ENCODE measurements at regions not wholly inside any gene's neighbourhood (a gene's known extent, or its start where the extent isn't known, plus 50 kb on each side); places are given as distances from the start of the nearest gene placed in this dataset.
A peak's percentile ranks its signal among the peaks of the same experiment; 100 is the strongest.
"Not testable (repeated sequence)": the region's sequence is repeated elsewhere in the genome, so short reads cannot be mapped to it uniquely, and the experiment has no call there.

DNA sequence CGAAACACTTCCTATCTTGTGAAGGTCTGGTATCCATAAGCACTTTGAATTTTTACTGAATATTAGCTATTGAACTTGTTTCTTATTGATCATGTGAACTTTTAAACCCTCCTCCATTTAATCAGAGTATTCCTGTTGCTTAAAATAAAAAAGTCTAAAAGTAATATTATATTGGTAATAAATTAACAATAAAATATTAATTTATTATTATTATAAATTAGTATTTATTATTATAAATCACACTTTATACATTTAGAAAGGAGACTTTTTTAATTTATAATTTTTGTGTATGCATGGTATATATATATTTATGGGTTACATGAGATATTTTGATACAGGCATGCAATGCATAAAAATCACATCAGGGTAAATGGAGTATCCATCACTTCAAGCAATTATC, 295.4 kb upstream of the NETO1 start:
- DNase-seq = no peak

DNA sequence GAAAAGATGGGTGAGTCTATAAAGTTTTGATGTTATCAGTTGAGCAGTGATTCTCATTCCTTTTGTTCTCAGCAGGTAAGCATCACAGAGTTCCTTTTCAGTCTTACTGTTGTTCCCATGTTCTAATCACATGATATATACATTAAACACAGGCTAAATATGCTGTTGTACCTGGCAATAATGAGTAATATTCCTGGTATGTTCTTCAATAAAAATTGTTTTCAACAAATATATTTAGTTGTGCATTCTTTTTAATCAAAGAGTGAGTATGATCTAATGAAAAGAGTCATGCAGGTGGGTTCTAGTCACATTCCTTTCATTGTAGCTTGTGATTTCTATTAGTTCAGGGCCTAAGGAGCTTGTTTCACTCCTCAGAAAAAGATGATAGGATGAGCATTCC, 288.3 kb upstream of the NETO1 start:
- no peak for DNase-seq

DNA sequence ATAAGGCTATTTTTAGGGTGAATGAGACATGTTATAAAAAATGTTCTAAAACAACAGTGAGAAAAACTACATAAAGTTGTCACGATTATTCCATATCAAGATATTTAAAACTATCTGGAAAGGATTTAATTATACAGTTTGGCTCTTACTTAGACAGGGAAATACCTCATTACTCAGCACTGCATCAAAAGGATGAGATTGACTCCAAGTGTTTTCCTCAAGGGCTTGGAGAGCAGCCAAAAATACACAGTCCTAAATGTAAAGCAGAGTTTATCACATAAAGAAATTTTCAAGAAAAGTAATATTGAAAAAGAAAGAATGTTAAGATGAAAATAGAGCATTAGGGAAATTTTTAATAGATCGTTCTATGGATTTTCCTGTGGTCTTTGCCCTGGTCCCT, 285.5 kb upstream of the NETO1 start:
- DNase-seq = no peak

DNA sequence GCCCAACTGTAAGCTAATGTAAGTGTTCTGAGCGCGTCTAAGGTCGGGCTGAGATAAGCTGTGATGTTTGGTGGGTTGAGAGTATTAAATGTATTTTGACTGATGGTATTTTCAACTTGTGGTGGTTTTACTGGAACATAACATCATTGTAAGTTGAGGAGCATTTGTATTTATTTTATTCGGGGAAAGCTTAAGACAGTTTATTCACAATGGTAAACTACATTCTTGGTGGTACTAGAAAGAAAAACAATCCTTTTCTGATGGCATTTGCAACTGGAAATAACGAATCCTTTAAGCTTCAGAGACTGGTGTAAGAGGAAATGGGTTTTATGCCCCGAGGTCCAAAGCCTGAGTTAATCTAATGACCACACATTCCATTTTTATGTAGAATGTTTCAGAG, 283.3 kb upstream of the NETO1 start:
- DNase-seq = no peak

DNA sequence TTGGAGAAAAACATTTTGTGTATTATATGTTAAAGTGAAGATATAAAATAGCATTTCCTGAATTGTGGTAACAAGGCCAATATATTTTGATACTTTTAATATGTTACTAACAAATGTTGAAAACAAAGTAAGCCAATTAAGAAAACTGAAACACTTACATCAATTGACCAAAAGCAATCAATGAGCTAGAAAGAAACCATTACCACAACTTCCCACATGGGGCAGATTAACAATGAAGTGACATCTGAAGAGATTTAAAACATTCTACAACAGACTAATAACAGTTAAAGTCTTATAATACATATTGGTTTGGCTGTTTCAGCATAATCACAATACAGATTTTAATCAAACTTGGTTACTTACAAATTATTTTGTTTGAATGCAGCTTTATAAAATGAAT, 282.4 kb upstream of the NETO1 start:
- DNase-seq = no peak

DNA sequence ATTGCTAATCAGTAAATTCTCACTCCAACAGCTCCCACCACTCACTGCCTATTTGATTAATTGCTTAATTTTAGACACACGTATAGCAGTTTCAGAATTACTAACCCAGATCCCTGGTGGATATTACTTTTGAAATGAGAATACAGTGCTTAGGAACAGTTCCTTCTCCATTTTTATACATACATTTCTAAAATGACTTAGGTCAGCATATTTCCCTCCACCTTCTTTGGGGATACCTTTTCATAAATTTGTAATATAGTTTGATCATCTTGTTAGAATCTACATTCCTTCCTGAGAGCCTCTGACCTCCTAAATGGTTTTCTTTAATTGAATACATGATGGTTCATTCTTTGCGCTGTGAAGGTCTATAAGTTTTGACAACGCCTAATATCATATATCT, 279.8 kb upstream of the NETO1 start:
- DNase-seq = no peak

DNA sequence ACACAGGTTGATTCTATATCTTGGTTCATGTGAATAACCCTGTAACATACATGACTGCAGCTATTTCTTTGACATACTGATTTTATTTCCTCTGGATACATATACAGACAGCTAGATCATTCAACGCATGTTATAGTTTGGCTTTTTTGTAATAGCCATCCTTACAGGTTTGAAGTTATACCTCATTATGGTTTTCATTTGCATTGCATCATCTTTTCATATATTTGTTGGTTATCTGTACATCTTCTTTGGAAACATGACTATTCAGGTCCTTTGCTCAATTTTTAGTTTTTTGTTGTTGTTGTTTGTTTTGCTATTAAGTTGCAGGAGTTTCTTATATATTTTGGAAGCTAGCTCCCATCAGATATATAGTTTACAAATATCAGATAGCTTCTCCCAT, 276.2 kb upstream of the NETO1 start:
- DNase-seq = no peak

DNA sequence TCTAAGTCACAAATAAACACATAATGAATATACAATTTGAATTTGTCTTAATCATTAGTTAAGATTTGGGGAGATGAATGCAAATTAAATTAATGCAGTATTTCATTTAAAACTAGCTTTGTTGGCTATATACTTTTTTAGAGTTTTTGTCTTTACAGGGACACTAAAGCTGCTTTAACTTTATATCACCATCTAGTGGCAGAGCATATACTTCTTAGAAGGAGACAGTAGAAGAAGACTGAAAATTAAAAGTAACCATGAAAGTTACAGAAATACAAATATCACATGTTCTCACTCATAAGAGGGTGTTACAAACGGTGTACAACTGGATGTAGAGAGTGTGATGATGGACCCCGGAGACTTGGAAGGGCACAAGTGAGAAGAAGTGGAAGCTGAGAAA, 268.3 kb upstream of the NETO1 start:
- DNase-seq = no peak

DNA sequence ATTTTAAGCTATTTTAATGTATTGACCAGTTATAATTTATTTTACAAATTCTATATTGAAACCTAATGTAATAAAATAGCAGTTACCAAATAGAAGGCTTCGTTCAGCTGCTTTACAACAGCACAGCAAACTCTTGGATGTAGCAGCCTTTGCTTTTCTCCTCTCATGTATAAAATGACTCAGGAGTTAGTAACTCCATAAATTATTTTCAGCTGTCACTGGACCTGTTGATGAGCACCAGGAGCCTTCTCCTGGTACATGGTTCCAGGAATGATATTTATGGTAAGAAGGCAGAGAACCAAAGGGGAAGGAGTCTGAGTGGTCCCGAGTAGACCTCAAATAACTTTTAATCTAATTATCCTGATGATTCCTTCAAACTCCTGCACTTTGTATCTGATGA, 256.4 kb upstream of the NETO1 start:
- DNase-seq = no peak

DNA sequence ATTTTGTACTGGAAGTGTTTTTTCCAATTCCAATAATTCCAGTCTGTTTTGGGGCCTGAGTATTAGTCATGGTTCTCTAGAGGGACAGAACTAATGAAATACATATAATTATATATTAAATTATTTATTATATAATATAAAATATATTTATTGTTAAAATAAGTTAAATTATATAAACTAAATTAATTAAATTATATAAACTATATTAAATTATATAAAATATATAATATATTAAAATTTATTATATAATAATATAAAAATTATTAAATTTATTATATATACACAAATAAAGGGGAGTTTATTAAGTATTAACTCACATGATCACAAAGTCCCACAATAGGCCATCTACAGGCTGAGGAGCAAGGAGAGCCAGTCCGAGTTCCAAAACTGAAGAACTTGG, 253.4 kb upstream of the NETO1 start:
- DNase-seq = no peak

DNA sequence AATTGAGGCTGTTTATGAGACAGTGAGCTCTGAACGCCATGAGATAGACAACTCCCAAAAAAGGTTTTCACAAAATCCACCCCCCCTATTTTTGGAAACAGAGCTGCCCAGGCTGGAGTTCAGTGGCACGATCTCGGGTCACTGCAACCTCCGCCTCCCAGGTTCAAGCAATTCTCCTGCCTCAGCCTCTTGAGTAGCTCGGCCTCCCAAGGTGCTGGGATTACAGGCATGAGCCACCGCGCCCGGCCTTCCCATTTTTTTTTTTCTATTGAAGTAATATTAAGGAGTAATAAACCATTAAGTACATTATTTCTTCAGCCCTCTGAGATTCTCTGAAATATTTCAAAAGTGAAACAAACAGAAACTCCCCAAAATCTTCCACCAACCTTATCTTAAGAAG, 252.8 kb upstream of the NETO1 start:
- no peak for DNase-seq

DNA sequence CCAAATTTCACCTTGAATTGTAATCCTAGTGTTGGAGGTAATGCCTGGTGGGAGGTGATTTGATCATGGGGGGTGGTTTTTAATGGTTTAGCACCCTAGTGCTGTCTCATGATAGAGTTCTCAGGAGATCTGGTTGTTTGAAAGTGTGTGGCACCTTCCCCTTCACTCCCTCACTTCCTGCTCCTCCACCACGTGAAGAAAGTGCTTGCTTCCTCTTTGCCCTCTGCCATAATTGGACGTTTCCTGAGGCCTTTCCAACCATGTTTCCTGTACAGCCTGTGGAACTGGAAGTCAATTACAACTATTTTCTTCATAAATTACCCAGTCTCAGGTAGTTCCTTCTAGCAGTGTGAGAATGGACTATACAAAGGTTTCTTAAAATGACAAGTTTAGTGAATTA, 251.8 kb upstream of the NETO1 start:
- no peak for DNase-seq

DNA sequence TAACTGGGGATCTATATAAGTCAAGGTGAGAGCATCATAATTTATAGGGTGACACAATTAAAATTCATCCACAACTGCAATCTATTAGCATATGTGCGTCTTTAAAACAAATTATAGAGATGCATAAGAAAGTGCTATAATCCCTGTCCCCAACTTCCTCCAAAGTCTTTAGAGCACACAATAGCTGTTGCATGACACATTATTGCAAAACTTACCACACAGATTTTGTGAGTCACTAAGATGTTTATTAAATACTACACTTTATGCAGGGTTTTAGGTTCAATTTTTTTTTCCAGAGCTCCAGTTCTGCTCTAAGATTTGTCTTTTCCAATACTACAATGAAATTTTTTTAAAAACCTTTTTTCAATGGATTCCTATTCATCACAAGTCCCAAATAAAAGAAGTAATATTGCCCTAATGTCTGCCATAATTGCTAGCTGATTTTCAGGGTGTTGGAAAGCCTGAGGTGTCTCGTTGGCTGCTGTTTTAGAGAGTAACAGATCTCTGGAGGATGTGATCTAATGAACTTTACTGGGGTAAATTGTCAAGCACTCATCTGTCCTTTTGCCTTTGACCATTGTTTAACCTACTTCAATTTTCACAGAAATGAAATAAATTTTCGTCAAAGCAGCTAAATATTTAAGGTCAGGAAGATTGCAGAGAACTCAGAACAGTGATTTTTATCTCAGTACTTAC, 250.5 kb upstream of the NETO1 start:
- DNase-seq = no peak

DNA sequence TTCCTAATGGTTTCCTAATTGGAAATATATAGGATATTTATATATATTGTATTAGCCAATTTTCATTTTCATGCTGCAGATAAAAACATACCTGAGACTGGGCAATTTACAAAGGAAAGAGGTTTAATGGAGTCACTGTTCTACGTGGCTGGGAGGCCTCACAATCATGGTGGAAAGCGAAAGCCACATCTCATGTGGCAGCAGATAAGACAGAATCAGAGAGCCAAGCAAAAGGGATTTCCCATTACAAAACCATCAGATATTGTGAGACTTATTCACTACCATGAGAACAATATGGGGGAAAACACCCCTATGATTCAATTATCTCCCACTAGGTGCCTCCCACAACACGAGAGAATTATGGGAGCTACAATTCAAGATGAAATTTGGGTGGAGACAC, 242.5 kb upstream of the NETO1 start:
- DNase-seq = no peak

DNA sequence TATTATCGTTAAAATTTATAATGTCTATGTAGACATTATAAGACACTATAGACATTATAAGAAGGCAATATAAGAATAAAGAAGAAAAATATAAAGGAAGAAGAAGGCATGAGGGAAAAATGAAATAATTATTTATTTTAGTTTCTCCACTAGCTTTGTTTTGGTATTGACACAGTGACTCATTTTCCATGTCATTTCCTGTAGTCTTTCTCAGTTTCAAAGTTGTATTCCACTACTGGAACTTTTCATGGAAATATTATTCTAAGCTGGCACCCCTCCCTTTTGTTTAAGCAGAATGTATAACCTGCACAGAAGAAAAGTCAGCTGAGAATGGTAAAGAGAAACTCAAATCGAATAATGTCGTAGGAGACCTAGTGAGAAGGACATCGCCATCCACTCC, 234.2 kb upstream of the NETO1 start:
- DNase-seq = no peak

DNA sequence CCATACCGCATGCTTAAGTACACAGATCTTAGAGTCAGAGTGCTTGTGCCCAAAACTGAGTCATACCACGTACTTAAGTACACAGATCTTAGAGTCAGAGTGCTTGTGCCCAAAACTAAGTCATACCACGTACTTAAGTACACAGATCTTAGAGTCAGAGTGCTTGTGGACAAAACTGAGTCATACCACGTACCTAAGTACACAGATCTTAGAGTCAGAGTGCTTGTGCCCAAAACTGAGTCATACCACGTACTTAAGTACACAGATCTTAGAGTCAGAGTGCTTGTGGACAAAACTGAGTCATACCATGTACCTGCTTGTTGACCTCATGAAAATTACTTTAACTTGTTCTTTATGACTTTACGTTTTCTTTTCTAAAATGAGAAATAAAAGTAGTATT, 233.7 kb upstream of the NETO1 start:
- DNase-seq = not testable (repeated sequence)

DNA sequence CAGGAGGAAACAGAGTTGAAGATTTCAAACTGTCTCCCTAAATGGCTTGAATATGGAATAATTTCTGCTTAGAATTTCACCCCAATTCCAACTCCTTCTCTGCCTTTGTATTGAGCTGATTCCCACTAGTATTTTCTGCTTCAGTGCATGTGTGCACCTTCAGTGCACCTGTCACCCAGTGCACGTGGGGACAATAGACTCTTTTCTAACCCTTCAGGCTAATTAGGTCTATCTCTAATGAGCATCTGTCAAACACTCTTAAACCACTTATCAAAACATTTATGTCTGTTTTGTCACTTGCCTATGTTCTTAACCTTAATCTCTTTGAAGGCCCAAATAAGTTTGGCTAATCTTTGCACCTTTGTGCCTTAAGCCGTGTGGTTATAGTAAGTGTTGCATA, 232.0 kb upstream of the NETO1 start:
- peak; percentile 3 for DNase-seq

DNA sequence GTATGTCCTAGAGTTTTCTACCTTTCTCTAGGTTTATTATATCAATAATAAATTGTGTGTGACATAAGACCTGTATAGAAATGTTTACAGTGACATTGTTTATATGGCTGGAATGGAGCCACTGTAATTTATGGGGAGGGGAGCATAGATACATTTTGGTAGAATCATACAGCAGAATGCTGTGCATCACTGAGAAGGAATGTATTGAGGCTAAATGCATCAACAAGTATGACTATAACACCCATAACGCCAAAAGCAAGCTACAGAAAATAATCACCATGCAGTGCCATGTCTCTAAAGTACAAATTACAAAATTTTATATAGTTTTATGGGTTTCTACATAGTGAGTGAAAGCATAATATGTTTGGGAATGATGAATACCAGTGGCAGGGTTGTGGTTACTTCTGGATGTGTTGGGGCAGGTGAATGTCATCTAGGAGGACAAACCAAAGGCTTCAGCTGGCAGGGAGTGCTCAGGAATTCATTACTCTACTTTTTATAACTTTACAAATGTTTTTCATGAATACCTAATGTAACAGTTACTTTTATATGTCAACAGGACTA, 226.0 kb upstream of the NETO1 start:
- DNase-seq = no peak

DNA sequence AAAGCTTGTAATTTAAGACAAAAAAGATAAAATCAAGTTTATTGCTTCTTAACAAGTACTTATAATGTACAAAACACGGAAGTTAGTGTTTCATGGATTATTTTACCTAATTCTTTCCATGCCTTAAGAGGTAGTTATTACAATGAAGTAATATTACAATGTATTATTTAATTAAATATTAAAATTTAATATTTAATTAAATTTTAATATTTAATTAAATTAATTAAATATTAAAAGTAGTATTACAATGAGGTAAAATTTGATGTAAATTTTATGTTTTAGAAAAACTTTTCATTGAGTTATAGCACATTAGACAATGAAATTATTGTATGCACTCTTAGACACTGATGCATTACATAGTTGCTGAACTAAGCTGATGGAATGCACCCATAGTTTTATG, 220.7 kb upstream of the NETO1 start:
- no peak for DNase-seq

DNA sequence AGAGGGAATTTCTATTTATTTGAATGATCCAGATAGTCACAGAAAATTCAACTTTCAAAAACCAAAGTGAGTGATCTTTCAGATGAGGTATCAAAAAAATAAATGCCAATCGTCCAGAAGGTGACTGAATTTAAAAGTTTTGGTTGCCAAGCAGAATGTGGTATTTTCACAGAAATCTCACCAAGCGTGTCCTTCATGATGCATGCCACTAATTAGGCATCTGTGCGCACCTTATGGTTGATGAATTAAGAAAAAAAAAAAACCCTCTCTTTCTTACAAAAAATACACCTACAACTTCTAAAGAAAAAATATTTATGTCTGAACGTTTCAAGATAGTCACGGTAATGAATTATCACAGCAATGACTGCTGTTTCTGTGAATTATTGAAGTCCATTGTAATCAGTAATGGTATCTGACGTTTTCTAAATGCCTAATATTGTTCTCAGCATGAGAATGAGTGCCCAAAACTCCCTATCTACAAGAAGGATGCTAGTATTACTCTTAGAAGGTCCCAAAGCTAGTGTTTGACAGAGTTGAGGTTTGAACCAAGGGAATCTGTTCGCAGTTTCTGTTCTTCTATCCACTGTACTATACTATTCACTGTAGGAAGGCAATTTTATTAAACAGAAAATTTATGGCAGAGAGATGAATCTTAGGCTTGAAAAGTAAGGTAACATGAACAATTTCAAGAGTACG, 219.6 kb upstream of the NETO1 start:
- DNase-seq = no peak

DNA sequence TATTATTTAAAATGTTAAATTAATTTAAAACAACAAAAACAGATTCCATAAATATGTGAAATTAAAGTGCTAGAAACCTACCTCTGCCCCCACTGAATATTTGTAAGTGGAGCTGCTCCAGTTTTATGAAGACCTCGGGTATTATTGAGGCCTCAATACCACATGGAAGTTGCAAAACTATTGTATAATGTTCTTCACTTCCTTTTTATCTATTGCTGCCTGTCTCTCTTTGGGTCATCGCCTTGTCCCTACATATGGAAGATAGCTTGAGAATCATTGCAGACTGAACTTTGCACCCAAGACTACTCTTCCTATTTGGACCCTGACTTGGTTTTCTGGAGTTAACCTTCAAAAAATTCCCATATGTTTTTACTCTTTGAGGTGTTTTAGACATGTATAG, 212.1 kb upstream of the NETO1 start:
- DNase-seq = no peak

DNA sequence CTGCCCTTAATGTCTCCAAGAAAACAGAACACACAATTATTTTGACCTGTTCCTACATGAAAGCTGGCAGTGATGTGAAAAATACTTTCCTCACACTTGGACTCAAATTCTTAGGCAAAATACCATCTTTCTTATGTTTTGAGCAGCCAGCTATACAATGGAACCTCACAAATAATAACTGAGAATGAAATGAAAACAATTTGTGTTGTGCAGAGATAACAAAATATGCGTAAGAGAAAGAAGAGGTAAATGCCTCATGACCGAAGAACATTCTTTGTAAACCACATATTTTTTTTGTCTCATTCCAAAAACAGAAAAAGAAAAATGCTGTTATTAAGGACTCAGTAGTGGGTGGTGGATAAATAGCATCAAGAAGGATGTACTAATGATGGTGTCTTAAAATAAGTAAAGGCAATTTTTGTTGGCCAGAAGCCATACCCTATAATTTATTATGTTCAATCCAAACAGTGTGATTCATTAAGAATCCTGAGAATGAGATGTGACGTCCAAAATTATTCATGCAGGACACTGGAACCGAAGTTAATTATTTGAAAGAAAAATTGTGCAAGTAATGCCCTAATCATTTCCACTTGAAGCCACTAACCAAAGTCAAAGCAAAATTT, 193.0 kb upstream of the NETO1 start:
- no peak for DNase-seq

DNA sequence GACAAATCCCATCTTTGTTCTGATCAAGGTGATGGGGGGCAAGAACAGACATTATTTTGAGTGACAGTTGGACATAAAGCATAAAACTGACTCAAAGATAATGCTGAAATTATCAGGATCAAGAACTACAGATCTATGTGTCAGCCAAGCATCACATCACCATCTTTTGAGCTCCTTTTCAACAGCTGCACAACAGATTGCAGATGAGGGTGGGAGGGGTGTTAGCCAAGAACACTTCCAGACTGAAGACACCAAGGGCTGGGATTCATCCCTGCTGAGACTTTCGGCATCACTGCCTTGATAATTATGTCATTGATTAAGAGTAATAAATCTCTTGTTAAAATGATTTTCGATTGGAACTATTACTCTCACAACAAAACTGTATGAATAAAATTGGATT, 191.5 kb upstream of the NETO1 start:
- DNase-seq = no peak

DNA sequence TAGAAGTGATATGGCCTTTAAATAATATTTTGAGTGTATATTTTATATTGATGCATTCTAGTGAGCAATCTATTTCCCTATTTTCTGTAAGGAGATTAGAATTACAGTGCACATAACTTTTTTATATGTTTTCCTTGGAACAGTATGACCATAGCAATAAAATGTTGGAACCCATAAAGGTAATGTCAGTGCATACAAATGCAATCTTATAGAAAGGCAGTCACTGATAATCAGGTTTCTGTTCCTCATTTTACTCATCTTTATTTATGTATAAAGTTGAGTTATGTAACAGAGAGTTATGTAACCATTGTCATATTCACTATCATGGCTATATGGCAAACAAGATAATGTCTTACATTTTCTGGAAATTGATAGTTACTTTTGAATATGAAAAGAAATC, 179.9 kb upstream of the NETO1 start:
- no peak for DNase-seq
